HG03442 (cell line): ENCODE measurements at regions not wholly inside any gene's neighbourhood (a gene's known extent, or its start where the extent isn't known, plus 50 kb on each side); places are given as distances from the start of the nearest gene placed in this dataset.
"Not testable (repeated sequence)": the region's sequence is repeated elsewhere in the genome, so short reads cannot be mapped to it uniquely, and the experiment has no call there.

Source experiments
- ATAC-seq: cut with Tn5 transposase; IDR thresholded peaks from one replicate; pipeline ENCODE4 v1.9.1; 2021; ENCODE audit warnings: mild to moderate bottlenecking, moderate library complexity; ENCODE audit not compliant: unreplicated experiment

DNA sequence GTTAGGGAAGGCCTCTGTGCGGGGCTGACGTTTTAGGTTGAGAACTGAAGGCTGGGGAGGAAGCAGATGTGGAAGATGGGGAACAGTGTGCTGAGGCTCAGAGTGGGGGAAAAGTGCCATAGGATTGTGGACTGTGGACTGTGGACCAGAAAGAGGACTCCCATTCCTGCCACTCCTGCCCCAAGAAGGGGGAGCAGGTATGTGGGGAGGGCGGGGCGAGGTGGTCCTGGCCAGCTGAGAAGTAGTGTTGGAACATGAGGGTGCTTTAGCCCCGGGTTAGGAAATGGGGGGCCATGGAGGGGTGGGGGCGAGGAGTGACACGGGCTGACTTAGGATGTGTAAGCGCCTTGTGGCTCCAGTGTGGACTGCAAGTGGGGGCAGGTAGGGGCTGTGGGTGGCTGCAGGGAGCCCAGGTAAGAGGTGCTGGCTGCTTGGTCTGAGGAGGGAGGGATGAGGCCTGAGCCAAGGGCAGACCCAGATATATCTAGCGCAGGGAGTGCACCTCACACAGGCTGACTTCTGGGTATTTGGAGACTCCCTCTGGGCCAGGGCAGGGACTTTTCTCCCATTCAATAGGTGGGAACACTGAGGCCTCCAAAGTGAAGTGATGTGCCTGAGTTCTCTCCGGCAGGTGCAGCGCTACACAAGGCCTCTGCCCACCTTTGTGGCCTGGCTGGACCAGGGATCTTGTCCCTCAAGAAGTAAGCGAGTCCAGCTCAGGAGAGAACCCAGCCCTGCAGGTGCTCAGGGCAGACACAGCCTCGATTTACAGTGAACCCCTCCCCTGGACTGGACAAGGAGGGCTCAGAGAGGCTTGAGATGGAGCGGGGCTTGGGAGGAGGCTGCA is 76.6 kb upstream of the TOX2 start:
- ATAC-seq: no peak

DNA sequence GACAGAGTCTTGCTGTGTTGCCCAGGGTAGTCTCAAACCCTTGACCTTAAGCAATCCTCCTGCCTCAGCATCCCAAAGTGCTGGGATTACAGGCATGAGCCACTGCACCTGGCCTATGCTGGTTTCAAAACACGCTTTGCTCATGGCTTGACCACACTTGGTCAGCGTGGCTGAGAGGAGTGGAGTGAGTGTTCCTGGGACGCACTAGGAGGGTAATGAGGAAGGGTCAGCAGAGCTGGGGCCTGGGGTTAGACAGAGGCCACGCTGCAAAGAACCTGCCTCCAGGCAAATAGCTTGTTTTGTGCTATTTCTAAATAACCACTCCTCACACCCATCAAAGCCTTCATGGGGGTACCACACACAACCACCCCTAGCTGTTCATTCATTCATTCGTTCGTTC is 77.9 kb upstream of the TOX2 start:
- ATAC-seq: no peak

DNA sequence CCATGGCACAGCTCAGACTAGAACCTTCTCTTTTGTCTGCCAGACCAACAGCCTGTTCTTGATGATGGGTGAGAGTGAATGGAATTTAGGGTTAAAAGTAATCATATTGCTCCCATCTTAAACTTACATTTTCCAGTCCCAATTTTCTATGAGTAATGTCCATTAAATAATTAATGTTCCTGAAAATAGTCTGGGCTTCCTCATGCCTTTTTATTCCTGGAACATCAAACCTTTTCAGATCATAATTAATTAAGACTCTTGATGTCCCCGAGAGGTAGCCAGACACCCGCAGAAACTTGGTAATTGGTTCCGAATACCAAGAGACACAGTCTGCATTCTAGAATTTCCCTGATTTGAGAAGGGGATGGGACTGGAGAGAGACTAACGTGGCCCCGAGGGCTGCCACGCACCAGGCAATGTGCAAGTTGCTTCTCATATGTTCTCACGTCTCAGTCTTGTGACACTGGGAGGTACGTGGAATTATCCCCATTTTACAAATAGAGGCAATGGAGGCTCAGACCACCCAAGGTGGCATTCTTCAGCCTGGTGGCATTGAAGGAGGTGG is 78.6 kb upstream of the TOX2 start:
- ATAC-seq: no peak

GRCh38 chr20:43833511-43834395 is 80.9 kb upstream of the TOX2 start:
- no peak for ATAC-seq

- no peak for ATAC-seq
Measured at GRCh38 chr20:43832961-43833360, 81.7 kb upstream of the TOX2 start.

DNA sequence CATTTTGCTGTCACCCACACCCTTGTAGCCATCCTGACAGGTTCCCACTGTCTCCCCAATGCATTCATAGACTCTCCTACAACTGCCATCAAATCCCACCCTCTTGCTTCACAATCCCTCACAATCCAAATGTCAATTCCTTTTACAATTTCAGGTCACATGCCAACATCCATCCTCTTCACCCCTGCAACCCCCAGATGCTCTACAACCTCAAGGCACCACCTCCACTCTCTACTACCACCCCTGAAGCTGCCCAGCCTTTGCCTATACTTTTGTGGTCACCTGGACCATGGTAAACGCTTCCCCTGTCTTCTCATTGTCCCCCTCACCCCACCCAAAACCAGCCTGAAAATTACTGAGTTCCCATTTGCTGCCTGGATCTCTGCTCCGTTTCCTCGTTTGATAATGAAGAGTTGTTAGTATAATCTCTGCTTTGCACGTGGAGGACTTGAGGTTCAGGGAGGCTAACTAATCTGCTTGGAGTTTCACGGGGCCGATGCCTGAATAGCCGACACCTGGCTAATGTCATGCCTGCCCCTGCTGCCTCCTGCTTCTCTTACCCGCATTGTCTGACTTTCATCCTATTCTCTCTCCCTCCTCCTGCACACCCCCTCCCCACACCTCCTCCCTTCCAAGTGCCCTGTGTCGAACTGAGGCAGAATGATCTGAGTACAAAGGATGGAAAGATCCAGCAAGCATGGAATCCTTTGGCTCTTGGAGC is 82.4 kb upstream of the TOX2 start:
- ATAC-seq: no peak

DNA sequence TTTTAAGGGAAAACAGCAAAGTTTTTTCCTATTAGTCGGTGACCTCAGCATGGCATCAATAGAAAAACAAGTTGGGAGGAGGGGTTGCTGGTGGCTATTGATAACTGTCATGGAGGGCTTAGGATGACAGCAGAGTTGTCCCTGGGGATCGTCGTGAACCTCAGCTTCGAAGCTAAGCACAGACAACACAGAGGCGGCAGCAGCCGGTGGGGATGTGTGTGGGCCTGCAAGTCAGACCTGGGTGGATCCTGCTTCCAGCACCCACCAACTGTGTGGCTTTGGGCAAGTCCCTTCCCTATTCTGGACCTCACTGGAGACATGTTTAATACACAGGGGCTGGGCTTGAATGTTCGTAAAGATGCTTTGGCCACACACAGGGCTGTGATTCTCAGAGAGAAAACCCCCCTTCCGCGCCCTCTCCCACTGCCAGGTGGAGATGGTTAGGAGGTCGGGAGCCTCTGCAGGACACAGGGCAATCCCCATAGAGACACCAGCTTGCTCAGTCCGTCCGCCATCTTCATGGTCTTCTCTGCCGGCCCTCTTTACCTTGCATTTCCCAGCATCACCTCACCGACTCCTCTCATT is 83.1 kb upstream of the TOX2 start:
- ATAC-seq: no peak

DNA sequence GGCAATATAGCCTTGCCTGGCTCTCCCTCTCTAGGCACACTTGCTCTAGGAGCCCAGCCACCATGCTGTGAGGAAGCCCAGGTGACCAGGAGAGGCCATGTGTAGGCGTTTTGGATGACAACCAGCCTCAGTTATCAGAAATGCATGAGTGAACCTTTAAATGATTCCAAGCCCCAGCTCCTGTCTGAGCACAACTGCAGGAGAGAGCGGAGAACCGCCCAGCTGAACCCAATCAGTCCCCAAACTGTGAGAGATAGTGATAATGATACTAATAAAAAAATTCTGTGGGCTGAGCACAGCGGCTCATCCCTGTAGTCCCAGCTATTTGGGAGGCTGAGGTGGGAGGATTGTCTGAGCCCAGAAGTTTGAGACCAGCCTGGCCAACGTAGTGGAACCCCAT is 83.8 kb upstream of the TOX2 start:
- no peak for ATAC-seq

- no peak for ATAC-seq
Measured at GRCh38 chr20:43829951-43830690, 84.5 kb upstream of the TOX2 start.

DNA sequence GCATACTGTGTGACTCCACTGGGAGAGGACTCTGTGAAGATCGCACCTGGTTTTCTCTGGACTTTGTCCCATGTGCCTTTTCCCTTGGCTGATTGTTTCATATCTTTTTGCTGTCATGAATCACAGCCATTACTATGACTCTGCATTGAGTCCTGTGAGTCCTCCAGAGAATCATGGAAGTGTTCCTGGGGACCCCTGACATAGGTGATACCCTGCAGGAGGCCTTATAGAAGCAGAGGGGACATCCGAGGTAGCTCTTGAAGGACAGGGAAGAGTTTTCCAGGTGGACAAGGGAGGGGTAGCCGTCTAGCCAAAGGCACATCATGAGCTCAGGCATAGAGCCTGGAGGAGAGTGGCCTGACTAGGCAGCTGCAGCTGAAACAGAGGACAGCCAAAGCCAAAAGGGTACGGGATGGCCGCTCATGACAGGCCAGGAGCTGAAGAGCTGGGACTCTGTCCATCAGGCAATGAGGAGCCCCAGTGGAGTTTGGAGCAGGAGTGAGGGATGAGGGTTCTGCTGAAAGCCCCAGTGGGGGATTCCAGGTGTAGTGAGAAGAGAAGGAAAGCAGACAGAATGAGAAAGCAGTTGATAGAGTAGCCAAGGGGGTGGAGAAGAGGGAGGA is 86.6 kb upstream of the TOX2 start:
- no peak for ATAC-seq

DNA sequence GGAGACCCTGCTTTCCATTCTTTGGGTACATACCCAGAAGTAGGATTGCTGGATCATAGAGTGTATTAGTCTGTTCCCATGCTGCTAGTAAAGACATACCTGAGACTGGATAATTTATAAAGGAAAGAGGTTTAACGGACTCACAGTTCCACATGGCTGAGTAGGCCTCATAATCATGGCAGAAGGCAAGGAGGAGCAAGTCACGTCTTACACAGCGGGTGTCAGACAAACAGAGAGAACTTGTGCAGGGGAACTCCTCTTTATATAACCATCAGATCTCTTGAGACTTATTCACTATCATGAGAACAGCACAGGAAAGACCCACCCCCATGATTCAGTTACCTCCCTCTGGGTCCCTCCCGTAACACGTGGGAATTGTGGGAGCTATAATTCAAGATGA is 87.7 kb upstream of the TOX2 start:
- not testable (repeated sequence) for ATAC-seq

GRCh38 chr20:43825581-43825980 is 89.1 kb upstream of the TOX2 start:
- no peak for ATAC-seq

- ATAC-seq: no peak
Measured at GRCh38 chr20:43825051-43825402, 89.6 kb upstream of the TOX2 start.

DNA sequence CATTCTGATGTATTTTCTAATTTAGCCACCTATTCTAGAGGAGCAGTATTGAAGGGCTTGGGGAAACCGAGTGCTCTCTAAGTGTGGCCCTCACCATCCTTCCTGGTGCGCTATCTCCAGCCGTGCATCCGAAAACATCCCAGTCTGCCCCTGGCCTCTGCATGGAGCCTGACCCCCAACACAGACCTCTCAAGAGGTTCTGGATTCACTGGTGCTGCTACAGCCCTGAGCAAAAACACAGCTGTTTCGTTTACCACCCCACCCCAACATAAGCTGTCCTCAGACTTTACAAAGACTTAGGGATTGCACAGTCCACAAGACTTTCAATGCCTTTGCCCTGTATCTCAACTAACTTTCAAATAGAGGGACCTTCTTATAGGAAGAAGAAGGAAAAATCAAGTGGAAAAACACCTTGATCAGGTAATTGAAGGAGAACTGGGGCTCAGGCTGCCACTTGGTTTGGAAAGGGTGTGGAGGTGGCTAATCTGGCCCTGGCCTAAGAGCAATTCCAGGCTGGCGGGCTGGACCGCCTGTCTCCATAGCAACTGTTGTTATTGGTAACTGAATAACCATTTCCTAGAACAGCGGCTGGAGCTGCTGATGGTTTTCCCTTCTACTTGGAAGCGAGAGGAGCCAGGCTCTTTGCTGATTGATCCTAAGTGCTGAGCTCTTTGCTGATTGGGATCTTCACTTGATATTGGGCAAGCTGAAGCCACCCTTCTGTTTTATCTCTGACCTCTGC is 90.2 kb upstream of the TOX2 start:
- no peak for ATAC-seq

DNA sequence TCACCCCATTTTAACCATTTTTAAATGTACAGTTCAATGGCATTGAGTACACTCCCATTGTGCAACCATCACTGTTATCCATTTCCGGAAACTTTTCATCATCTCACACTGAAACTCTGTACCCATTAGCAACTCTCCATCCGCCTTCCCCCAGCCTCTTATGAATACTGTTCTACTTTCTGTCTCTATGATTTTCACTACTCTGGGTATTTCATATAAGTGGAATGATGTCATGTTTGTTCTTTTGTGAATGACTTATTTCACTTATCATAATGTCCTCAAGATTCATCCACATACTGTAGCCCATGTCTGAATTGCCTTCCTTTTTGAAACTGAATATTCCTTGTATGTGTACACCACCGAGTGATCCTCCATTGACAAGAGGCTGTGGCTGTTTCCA is 92.9 kb upstream of the TOX2 start:
- ATAC-seq: no peak

DNA sequence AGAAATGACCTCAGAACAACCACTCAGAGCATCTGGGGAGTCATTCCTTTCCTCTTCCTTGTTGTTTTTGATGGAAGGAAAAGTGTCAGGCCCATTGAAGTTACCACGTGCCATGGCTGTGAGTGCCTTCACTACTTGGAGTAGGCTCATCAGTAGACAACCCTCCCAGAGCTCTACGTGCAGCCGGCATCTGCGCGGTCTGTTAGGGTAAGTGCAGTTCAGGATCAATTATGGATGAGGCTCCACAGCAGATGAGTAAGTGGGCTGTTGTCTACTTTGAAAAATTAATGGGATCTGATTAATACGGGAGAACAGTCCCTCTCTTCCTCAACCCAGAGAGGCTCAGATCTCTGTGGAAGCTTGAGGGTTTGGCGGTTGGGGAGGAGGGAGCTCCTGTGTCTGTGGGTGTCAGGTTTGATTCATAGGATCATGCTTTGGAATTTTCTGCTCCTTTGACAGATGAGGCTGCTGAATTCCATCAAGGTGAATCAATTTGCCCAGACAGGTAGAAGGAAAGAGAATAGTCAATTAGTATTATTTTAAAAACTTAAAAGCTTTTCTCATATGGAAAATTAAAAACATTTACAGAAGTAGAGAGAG is 93.8 kb upstream of the TOX2 start:
- no peak for ATAC-seq

DNA sequence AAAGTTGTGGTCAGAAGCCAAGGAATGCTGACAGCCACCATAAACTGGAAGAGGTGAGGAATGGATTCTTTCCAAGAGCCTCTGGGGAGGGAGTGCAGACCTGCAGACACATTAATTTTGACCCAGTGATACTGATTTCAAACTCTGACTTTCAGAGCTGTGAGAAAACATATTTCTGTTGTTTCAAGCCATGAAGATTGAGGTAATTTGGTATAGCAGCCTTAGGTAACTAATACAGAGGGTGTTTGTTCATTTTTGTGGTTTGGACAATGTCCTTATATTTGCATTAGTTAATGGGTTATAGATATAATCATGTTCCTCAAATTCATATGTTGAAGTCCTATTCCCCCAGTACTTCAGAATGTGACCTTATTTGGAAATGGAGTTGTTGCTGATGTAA is 85.4 kb upstream of the GTSF1L start:
- no peak for ATAC-seq

DNA sequence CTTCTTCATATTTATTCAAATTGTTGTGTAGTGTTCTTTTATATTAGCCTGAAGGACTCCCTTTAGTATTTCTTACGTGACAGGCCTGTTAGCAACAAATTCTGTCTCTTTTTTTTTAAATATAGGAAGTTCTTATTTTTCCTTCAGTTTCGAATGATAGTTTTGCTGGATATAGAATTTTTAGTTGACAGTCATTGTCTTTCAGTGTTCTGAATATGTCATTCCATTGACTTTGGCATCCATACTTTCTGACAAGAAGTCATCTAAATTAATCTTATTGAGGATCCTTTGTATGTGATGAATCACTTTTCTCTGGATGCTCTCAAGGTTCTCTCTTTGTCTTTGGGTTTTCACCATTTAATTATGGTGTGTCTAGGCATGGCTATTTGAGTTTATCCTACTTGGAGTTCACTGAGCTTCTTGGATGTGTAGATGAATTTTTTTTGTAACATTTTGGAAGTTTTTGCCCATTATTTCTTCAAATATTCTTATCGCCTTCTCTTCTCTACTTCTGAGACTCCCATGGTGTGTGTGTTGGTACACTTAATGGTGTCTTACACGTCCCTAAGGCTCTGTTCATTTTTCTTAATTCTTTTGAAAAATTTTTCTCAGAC is 82.5 kb upstream of the GTSF1L start:
- no peak for ATAC-seq
